ENCODE measurements at regions not wholly inside any gene's neighbourhood (a gene's known extent, or its start where the extent isn't known, plus 50 kb on each side); places are given as distances from the start of the nearest gene placed in this dataset.

GRCh38 chr10:28400176-28400575 is 97.3 kb upstream of the MPP7 start:
- TF ChIP-seq, protein P1, sequence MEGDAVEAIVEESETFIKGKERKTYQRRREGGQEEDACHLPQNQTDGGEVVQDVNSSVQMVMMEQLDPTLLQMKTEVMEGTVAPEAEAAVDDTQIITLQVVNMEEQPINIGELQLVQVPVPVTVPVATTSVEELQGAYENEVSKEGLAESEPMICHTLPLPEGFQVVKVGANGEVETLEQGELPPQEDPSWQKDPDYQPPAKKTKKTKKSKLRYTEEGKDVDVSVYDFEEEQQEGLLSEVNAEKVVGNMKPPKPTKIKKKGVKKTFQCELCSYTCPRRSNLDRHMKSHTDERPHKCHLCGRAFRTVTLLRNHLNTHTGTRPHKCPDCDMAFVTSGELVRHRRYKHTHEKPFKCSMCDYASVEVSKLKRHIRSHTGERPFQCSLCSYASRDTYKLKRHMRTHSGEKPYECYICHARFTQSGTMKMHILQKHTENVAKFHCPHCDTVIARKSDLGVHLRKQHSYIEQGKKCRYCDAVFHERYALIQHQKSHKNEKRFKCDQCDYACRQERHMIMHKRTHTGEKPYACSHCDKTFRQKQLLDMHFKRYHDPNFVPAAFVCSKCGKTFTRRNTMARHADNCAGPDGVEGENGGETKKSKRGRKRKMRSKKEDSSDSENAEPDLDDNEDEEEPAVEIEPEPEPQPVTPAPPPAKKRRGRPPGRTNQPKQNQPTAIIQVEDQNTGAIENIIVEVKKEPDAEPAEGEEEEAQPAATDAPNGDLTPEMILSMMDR (IDR thresholded peaks at IDR 0.05), result no peak
- TF ChIP-seq ZFX (IDR thresholded peaks at IDR 0.05; ENCODE audit: borderline replicate concordance), result no peak

Measured in 22Rv1 (cell line).